WTC11 (cell line): ENCODE measurements at regions not wholly inside any gene's neighbourhood (a gene's known extent, or its start where the extent isn't known, plus 50 kb on each side); places are given as distances from the start of the nearest gene placed in this dataset.

Experiments
- CTCF ChIP-seq: fragments of 200-600 bp; IDR thresholded peaks from 2 replicates; pipeline ENCODE4 v1.8.0; 2022; ENCODE audit warnings: antibody characterized with exemption
- FOXJ3 ChIP-seq: sonication (generic); formaldehyde crosslinking; IDR thresholded peaks from 2 replicates; pipeline ENCODE4 v1.9.0; 2021; ENCODE audit warnings: missing genetic modification reagents, mild to moderate bottlenecking, borderline replicate concordance
- FOXP4 ChIP-seq: sonication (generic); formaldehyde crosslinking; IDR thresholded peaks from 2 replicates; pipeline ENCODE4 v1.8.0; 2022; ENCODE audit warnings: mild to moderate bottlenecking, missing genetic modification reagents
- GRHL2 ChIP-seq: fragments of 250-450 bp; sonication (Bioruptor Pico); IDR thresholded peaks from 2 replicates; pipeline ENCODE4 v1.8.0; 2022; ENCODE audit warnings: mild to moderate bottlenecking, moderate library complexity; ENCODE audit not compliant: insufficient replicate concordance, severe bottlenecking
- HMGXB4 ChIP-seq: sonication (generic); formaldehyde crosslinking; IDR thresholded peaks from 2 replicates; pipeline ENCODE4 v1.8.1; 2023; ENCODE audit warnings: mild to moderate bottlenecking, moderate library complexity, missing genetic modification reagents
- JUN ChIP-seq: sonication (generic); formaldehyde crosslinking; IDR thresholded peaks from 2 replicates; pipeline ENCODE4 v1.8.0; 2023; ENCODE audit warnings: mild to moderate bottlenecking, missing genetic modification reagents
- MAX ChIP-seq: sonication (generic); formaldehyde crosslinking; IDR thresholded peaks from 2 replicates; pipeline ENCODE4 v1.8.0; 2022; ENCODE audit warnings: mild to moderate bottlenecking, missing genetic modification reagents
- NFE2L1 ChIP-seq: sonication (generic); formaldehyde crosslinking; IDR thresholded peaks from 2 replicates; pipeline ENCODE4 v1.8.1; 2023; ENCODE audit warnings: missing genetic modification reagents
- NFYB ChIP-seq: sonication (generic); formaldehyde crosslinking; conservative IDR thresholded peaks from 2 replicates; pipeline ENCODE4 v1.8.0; 2022; ENCODE audit warnings: low read depth, missing genetic modification reagents
- SMAD3 ChIP-seq: sonication (generic); formaldehyde crosslinking; IDR thresholded peaks from 2 replicates; pipeline ENCODE4 v1.8.0; 2022; ENCODE audit warnings: missing genetic modification reagents, mild to moderate bottlenecking, borderline replicate concordance
- TCF7 ChIP-seq: sonication (generic); formaldehyde crosslinking; IDR thresholded peaks from 2 replicates; pipeline ENCODE4 v1.8.0; 2022; ENCODE audit warnings: mild to moderate bottlenecking, low read depth, missing genetic modification reagents, moderate library complexity
- TEAD4 ChIP-seq: sonication (generic); formaldehyde crosslinking; IDR thresholded peaks from 2 replicates; pipeline ENCODE4 v1.8.0; 2022; ENCODE audit warnings: mild to moderate bottlenecking, missing genetic modification reagents
- USF2 ChIP-seq: sonication (generic); formaldehyde crosslinking; IDR thresholded peaks from 2 replicates; pipeline ENCODE4 v1.8.1; 2023; ENCODE audit warnings: mild to moderate bottlenecking, missing genetic modification reagents, moderate library complexity
- ZNF512 ChIP-seq: sonication (generic); formaldehyde crosslinking; IDR thresholded peaks from 2 replicates; pipeline ENCODE4 v1.8.1; 2022; ENCODE audit warnings: missing genetic modification reagents, borderline replicate concordance

GRCh38 chr20:55514531-55514930 lies 490.8 kb downstream of the CBLN4 start:
- TF ChIP-seq GRHL2 (CRISPR knock-in tag) (no peak), HMGXB4 (CRISPR knock-in tag) (no peak), NFE2L1 (no peak), USF2 (CRISPR knock-in tag) (no peak), CTCF (no peak), FOXP4 (CRISPR knock-in tag) (no peak), FOXJ3 (CRISPR knock-in tag) (no peak), JUN (CRISPR knock-in tag) (no peak), ZNF512 (CRISPR knock-in tag) (no peak), TCF7 (no peak), NFYB (CRISPR knock-in tag) (no peak), TEAD4 (CRISPR knock-in tag) (no peak), MAX (CRISPR knock-in tag) (no peak), SMAD3 (CRISPR knock-in tag) (no peak)
